Skeletal muscle satellite cell (primary cell): ENCODE measurements at regions not wholly inside any gene's neighbourhood (a gene's known extent, or its start where the extent isn't known, plus 50 kb on each side); places are given as distances from the start of the nearest gene placed in this dataset.

ENCODE experiments used
- H3K27me3 ChIP-seq: 2 replicates; pipeline ENCODE4 v1.7.0; 2013; ENCODE audit warnings: low read length; ENCODE audit not compliant: control insufficient read depth, insufficient read depth
- H3K36me3 ChIP-seq: 2 replicates; pipeline ENCODE4 v1.7.0; 2013; ENCODE audit warnings: mild to moderate bottlenecking, control low read depth, low read length; ENCODE audit not compliant: insufficient read depth
- H3K4me1 ChIP-seq: 2 replicates; pipeline ENCODE4 v1.7.0; 2013; ENCODE audit warnings: low read length; ENCODE audit not compliant: control insufficient read depth, insufficient read depth
- H3K4me2 ChIP-seq: 2 replicates; pipeline ENCODE4 v1.7.0; 2013; ENCODE audit warnings: mild to moderate bottlenecking, low read length
- H3K4me3 ChIP-seq: 2 replicates; pipeline ENCODE4 v1.7.0; 2013; ENCODE audit warnings: low read length
- H3K9ac ChIP-seq: 2 replicates; pipeline ENCODE4 v1.7.0; 2013; ENCODE audit warnings: mild to moderate bottlenecking, low read depth, low read length, moderate library complexity
- H3K9me3 ChIP-seq: replicated peaks from 2 replicates; pipeline ENCODE4 v1.7.0; 2013; ENCODE audit warnings: mild to moderate bottlenecking, control low read depth, low read length

DNA sequence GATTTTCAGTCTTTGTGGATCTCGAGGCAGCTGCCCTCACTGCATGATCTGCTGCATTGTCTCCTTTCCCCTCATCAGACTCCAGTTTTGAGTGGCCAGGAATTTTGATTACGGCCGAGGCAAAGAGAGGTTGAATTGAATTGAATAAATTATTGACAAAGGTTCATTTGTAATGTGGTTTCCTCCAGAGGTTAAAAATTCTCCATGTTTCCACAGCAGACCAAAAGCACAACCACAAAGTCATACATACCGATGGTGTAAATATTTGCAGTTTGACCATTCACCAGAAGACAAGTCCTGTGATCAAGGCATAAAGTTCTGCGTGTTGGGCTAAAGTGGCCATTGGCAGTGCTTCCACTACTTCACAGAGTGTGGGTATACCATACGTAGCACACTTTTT is 343.8 kb upstream of the MYT1L start:
- no peak overlapping the region for H3K4me2 ChIP-seq
- no peak overlapping the region for H3K4me3 ChIP-seq
- no peaks in the 10 kb centered on the region for H3K27me3 ChIP-seq
- peaks cover 3% of the 10 kb centered on the region for H3K9me3 ChIP-seq
- H3K9ac ChIP-seq, result no peak overlapping the region
- no peaks in the 10 kb centered on the region for H3K36me3 ChIP-seq
- H3K4me1 ChIP-seq, result no peaks in the 10 kb centered on the region

DNA sequence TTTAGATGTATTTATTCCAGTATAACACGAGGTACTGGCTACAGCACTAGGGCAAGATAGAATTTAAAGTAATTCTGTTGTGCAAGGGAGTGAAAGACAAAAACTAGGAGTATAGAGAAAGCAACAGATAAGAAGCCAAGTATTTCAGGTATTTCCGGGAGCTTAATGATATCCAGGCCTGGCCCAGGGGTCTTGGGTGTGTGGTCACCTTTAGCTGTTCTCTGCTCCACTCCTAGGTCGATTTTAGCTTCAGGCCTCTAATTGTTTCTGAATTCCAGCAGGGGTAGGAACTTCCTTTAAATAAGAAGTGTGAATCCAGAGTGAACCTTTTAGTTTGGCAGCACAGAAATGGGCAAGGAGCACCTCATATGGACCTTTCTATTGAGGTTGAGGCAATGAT is 342.3 kb upstream of the MYT1L start:
- Histone ChIP-seq H3K36me3 (no peaks in the 10 kb centered on the region), H3K4me3 (no peak overlapping the region), H3K9ac (no peak overlapping the region), H3K4me2 (no peak overlapping the region), H3K4me1 (no peaks in the 10 kb centered on the region), H3K9me3 (peaks cover 10% of the 10 kb centered on the region), H3K27me3 (no peaks in the 10 kb centered on the region)

DNA sequence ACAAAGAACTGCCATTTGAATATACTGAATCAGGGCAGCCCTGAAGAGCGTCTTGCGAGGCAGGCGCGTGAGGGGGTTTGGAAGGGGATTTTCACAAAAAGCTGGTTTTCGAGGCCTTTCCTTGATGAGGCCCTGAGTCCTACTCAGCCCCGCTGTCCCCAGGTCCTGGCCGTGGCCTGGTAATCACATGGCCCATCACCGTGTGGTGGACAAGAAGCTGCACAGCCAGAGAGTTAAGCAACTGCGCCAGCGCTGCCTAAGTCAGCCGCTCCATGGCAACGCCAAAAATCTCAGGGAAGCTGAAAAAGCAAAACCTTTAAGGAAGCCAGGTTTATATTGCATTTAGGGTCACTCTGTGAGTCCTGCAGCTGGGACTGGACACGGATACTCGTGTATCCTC is 341.2 kb upstream of the MYT1L start:
- H3K4me2 ChIP-seq, result no peak overlapping the region
- no peaks in the 10 kb centered on the region for H3K27me3 ChIP-seq
- no peaks in the 10 kb centered on the region for H3K36me3 ChIP-seq
- no peak overlapping the region for H3K9ac ChIP-seq
- H3K9me3 ChIP-seq, result peaks cover 7% of the 10 kb centered on the region
- no peaks in the 10 kb centered on the region for H3K4me1 ChIP-seq
- H3K4me3 ChIP-seq, result no peak overlapping the region

DNA sequence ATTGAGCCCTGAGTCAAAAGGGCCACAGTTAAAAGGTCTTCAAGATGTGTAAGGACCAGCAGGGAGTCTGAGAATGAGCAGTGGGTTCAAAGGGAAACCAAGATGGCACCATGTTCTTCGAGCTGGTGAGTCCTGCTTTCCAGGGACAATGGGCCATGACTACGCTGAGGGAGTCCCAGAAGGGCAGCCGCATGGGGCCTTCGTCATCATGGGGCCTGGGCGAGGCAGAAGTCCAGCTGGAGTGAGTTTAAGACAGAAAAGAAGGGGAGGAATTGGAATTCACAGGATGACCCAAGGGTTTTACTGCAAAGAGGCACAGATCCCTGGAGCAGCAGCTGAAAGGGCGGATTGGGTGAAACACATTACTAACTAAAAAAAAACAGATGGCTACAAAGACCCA is 340.8 kb upstream of the MYT1L start:
- Histone ChIP-seq H3K4me2 (no peak overlapping the region), H3K27me3 (no peaks in the 10 kb centered on the region), H3K4me3 (no peak overlapping the region), H3K36me3 (no peaks in the 10 kb centered on the region), H3K4me1 (no peaks in the 10 kb centered on the region), H3K9ac (no peak overlapping the region), H3K9me3 (peaks cover 11% of the 10 kb centered on the region)

GRCh38 chr2:2669316-2669715 is 338.2 kb upstream of the MYT1L start:
- peaks cover 11% of the 10 kb centered on the region for H3K9me3 ChIP-seq
- H3K4me2 ChIP-seq, result no peak overlapping the region
- H3K4me3 ChIP-seq, result no peak overlapping the region
- H3K9ac ChIP-seq, result no peak overlapping the region
- H3K27me3 ChIP-seq, result no peaks in the 10 kb centered on the region
- no peaks in the 10 kb centered on the region for H3K36me3 ChIP-seq
- H3K4me1 ChIP-seq, result no peaks in the 10 kb centered on the region

GRCh38 chr2:2668681-2669265 is 337.7 kb upstream of the MYT1L start:
- Histone ChIP-seq H3K9ac (no peak overlapping the region), H3K36me3 (no peaks in the 10 kb centered on the region), H3K4me2 (no peak overlapping the region), H3K4me1 (no peaks in the 10 kb centered on the region), H3K9me3 (peaks cover 11% of the 10 kb centered on the region), H3K27me3 (no peaks in the 10 kb centered on the region), H3K4me3 (no peak overlapping the region)

- Histone ChIP-seq H3K36me3 (no peaks in the 10 kb centered on the region), H3K27me3 (no peaks in the 10 kb centered on the region), H3K4me3 (no peak overlapping the region), H3K4me2 (no peak overlapping the region), H3K9ac (no peak overlapping the region), H3K4me1 (no peaks in the 10 kb centered on the region), H3K9me3 (peaks cover 18% of the 10 kb centered on the region)
These were observed 336.6 kb upstream of the MYT1L start for GRCh38 chr2:2667690-2668089.

GRCh38 chr2:2665834-2666133 is 334.7 kb upstream of the MYT1L start:
- Histone ChIP-seq H3K27me3 (no peaks in the 10 kb centered on the region), H3K36me3 (no peaks in the 10 kb centered on the region), H3K4me2 (no peak overlapping the region), H3K4me1 (no peaks in the 10 kb centered on the region), H3K4me3 (no peak overlapping the region), H3K9me3 (peaks cover 22% of the 10 kb centered on the region), H3K9ac (no peak overlapping the region)

GRCh38 chr2:2664989-2665833 is 334.1 kb upstream of the MYT1L start:
- H3K36me3 ChIP-seq, result no peaks in the 10 kb centered on the region

GRCh38 chr2:2663401-2664036 is 332.4 kb upstream of the MYT1L start:
- Histone ChIP-seq H3K4me2 (no peak overlapping the region), H3K9me3 (peaks cover 15% of the 10 kb centered on the region), H3K9ac (no peak overlapping the region), H3K4me1 (no peaks in the 10 kb centered on the region), H3K27me3 (no peaks in the 10 kb centered on the region), H3K36me3 (no peaks in the 10 kb centered on the region), H3K4me3 (no peak overlapping the region)

More at GRCh38 chr2:2664989-2665833, 334.1 kb upstream of the MYT1L start:
- H3K4me1 ChIP-seq, result no peaks in the 10 kb centered on the region
- no peak overlapping the region for H3K9ac ChIP-seq
- no peak overlapping the region for H3K4me2 ChIP-seq
- peaks cover 22% of the 10 kb centered on the region for H3K9me3 ChIP-seq
- no peak overlapping the region for H3K4me3 ChIP-seq
- H3K27me3 ChIP-seq, result no peaks in the 10 kb centered on the region

DNA sequence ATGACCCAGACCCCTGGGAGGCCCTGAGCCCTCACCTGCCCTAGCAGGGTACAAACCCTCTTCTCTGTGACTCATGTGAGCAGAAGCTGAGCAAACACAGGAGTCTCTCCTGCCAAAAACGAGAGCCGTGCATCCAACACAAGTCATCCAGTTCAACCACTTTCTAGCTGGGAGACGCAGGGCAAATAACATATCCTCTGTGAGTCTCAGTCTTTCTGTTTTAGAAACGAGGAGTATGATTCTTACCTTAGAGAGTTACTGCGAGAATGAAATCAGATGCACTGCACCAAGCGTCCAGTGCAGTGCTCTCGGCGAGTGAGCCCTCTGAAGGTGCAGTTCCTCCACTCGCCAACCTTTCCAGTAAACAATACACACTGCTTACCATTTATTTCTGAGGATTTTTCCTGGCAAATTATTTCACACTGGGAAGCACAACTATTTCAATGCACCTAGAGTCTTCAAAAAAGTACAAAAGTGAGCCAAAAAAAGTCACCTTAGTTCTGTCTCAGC is 331.8 kb upstream of the MYT1L start:
- H3K4me3 ChIP-seq, result no peak overlapping the region
- H3K9ac ChIP-seq, result no peak overlapping the region
- H3K9me3 ChIP-seq, result peaks cover 15% of the 10 kb centered on the region
- no peaks in the 10 kb centered on the region for H3K4me1 ChIP-seq
- H3K4me2 ChIP-seq, result no peak overlapping the region
- H3K36me3 ChIP-seq, result no peaks in the 10 kb centered on the region
- H3K27me3 ChIP-seq, result no peaks in the 10 kb centered on the region
